Endothelial cell of umbilical vein (primary cell): ENCODE measurements at regions not wholly inside any gene's neighbourhood (a gene's known extent, or its start where the extent isn't known, plus 50 kb on each side); places are given as distances from the start of the nearest gene placed in this dataset.

Experiments
- BruUV-seq: library from RNA; stranded (reverse); fragments of 400-500 nt; replicated peaks from 2 replicates; lab custom pipeline; 2021; lab: Mats Ljungman, UMichigan
- CTCF ChIA-PET: fragments of 300-600, 350-600 bp; sonication (Branson Sonifier 250); formaldehyde crosslinking; loops from one replicate; lab custom pipeline; 2021; ENCODE audit warnings: antibody characterized with exemption, inconsistent platforms; lab: Charles Lee
- POLR2A ChIA-PET: fragments of 300-600, 350-600 bp; sonication (Branson Sonifier 250); formaldehyde crosslinking; loops from one replicate; lab custom pipeline; 2021; ENCODE audit warnings: antibody characterized with exemption, inconsistent platforms; lab: Charles Lee
- DNase-seq: peaks from one replicate; pipeline ENCODE4 v3.0.0-alpha.2; 2011; ENCODE audit warnings: low read depth, low spot score
- FAIRE-seq: peaks from 2 replicates; lab custom pipeline; 2011; peaks lifted over from hg19 to GRCh38; lab: Jason Lieb, UNC
- H2AFZ ChIP-seq: 2 replicates; pipeline ENCODE4 v1.6.0; 2012; ENCODE audit warnings: low read depth, low read length, control low read depth, inconsistent platforms
- H3K27ac ChIP-seq: 2 replicates; pipeline ENCODE4 v1.5.1; 2011; ENCODE audit warnings: low read depth, mild to moderate bottlenecking, control low read depth, low read length, moderate library complexity; ENCODE audit not compliant: insufficient read depth
- H3K27me3 ChIP-seq, 2 experiments: 2 replicates each; pipeline versions ENCODE4 v1.6.0 to v1.6.1; 2011; ENCODE audit warnings: low read length in 2 of 2, mixed read lengths in 1 of 2; ENCODE audit not compliant: control insufficient read depth in 2 of 2, insufficient read depth in 2 of 2
- H3K36me3 ChIP-seq, 2 experiments: 2 replicates in 1 of 2; 3 replicates in 1 of 2; pipeline ENCODE4 v1.5.1; 2011; ENCODE audit warnings: low read length in 2 of 2, mild to moderate bottlenecking in 1 of 2, moderate library complexity in 1 of 2; ENCODE audit not compliant: control insufficient read depth in 2 of 2, insufficient read depth in 2 of 2; ENCODE audit errors: extremely low read depth in 1 of 2
- H3K4me1 ChIP-seq: 3 replicates; pipeline ENCODE4 v1.5.1; 2011; ENCODE audit warnings: mild to moderate bottlenecking, low read length; ENCODE audit not compliant: control insufficient read depth, insufficient read depth; ENCODE audit errors: extremely low read depth
- H3K4me2 ChIP-seq: 2 replicates; pipeline ENCODE4 v1.6.1; 2011; ENCODE audit warnings: low read length, control low read depth, mixed read lengths; ENCODE audit not compliant: insufficient read depth
- H3K4me3 ChIP-seq, 3 experiments: fragments of 200-600 bp in 1 of 3; sonication (generic), shearing (Covaris generic) in 1 of 3; replicated peaks in 1 of 3; 2 replicates each; pipeline ENCODE4 v1.5.1; 2011 to 2016; ENCODE audit warnings: control low read depth in 3 of 3, low read length in 3 of 3, mild to moderate bottlenecking in 2 of 3, inconsistent platforms in 1 of 3, low read depth in 1 of 3, moderate library complexity in 1 of 3; ENCODE audit not compliant: insufficient read depth in 1 of 3
- H3K79me2 ChIP-seq: 2 replicates; pipeline ENCODE4 v1.6.0; 2012; ENCODE audit warnings: low read length, inconsistent platforms; ENCODE audit not compliant: control insufficient read depth, insufficient read depth
- H3K9ac ChIP-seq: replicated peaks from 2 replicates; pipeline ENCODE3; 2011; ENCODE audit warnings: low read length, control low read depth; ENCODE audit not compliant: insufficient read depth; ENCODE audit errors: extremely low read depth
- H3K9me1 ChIP-seq: replicated peaks from 3 replicates; pipeline ENCODE4 v1.6.0; 2011; ENCODE audit warnings: mild to moderate bottlenecking, low read length; ENCODE audit not compliant: control insufficient read depth, insufficient read depth; ENCODE audit errors: extremely low read depth
- H3K9me3 ChIP-seq: replicated peaks from 2 replicates; pipeline ENCODE4 v1.5.1; 2012; ENCODE audit warnings: low read length, inconsistent platforms; ENCODE audit not compliant: control insufficient read depth, insufficient read depth
- H4K20me1 ChIP-seq: replicated peaks from 2 replicates; pipeline ENCODE3; 2011; ENCODE audit warnings: mild to moderate bottlenecking, low read length; ENCODE audit not compliant: control insufficient read depth, insufficient read depth; ENCODE audit errors: extremely low read depth
- EZH2 ChIP-seq: IDR thresholded peaks from 2 replicates; pipeline ENCODE4 v1.6.1; 2012; ENCODE audit warnings: borderline replicate concordance, low read depth, mild to moderate bottlenecking, moderate library complexity, low read length, inconsistent platforms; ENCODE audit not compliant: severe bottlenecking
- FOS ChIP-seq: IDR thresholded peaks from 2 replicates; pipeline ENCODE4 v1.6.1; 2011; ENCODE audit warnings: mild to moderate bottlenecking, low read length, moderate library complexity, borderline replicate concordance; ENCODE audit not compliant: insufficient read depth
- JUN ChIP-seq: IDR thresholded peaks from 2 replicates; pipeline ENCODE4 v1.6.1; 2011; ENCODE audit warnings: borderline replicate concordance, low read depth; ENCODE audit not compliant: insufficient read length, insufficient read depth
- POLR2A ChIP-seq: IDR thresholded peaks from 2 replicates; pipeline ENCODE4 v1.6.1; 2012; ENCODE audit warnings: low read depth, mild to moderate bottlenecking, control low read depth, low read length
- POLR2AphosphoS5 ChIP-seq: IDR thresholded peaks from 2 replicates; pipeline ENCODE4 v1.6.1; 2012; ENCODE audit warnings: low read depth, mild to moderate bottlenecking, control low read depth, low read length, moderate library complexity; ENCODE audit not compliant: insufficient read depth
- dilution Hi-C: fragments of 300-500 bp; cut with MboI; formaldehyde crosslinking; loops from one replicate; pipeline ENCODE4 v1.15.0; 2019; ENCODE audit warnings: low sequenced_read_pairs; ENCODE audit not compliant: extremely low pct_ligation_motif_present
- intact Hi-C: fragments of 100-400 bp; cut with micrococcal nuclease; formaldehyde crosslinking; loops from one replicate; pipeline ENCODE4 v1.10.0; 2022
- TF ChIP-seq, protein P1 (sequence below), 2 donors: IDR thresholded peaks; 1 replicate in 1 of 2; 2 replicates in 1 of 2; pipeline ENCODE4 v1.5.1; 2011; ENCODE audit warnings: low read length in 2 of 2, mild to moderate bottlenecking in 2 of 2, moderate library complexity in 2 of 2, control low read depth in 1 of 2, inconsistent platforms in 1 of 2, low read depth in 1 of 2; ENCODE audit not compliant: insufficient read depth in 1 of 2; ENCODE audit errors: extremely low read depth in 1 of 2

DNA sequence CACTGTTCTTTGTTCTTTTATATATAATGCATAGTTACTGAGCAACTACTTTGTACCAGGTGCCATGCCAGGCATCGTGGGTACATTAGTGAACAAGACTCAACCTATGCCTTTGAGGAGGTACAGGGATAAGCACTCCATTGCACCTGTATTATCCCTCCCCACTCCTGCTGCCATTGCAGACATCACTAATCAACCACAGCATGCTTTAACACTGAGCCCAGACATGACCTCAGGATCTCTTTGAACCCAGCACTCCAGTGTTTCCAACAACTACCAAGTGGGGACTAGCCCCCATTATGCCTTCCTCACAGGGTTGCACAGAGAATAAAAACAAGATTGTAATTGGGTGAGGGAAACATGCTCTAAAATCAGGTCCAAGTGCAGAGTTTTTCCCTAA, 60.5 kb upstream of the COL13A1 start:
- H3K9me1 ChIP-seq = no peaks in the 10 kb centered on the region
- no TSS peak for BruUV-seq
- intact Hi-C loops (no loop called here), dilution Hi-C loops (no loop called here)
- H3K9ac ChIP-seq = no peak overlapping the region
- H3K9me3 ChIP-seq = no peaks in the 10 kb centered on the region
- no peak overlapping the region for H3K4me3 ChIP-seq
- no peaks in the 10 kb centered on the region for H3K79me2 ChIP-seq
- peaks cover 12 to 14% of the 10 kb centered on the region in 2 experiments for H3K27me3 ChIP-seq
- no peaks in the 10 kb centered on the region for H3K36me3 ChIP-seq
- FAIRE-seq (no peak), DNase-seq (no peak)
- H2AFZ ChIP-seq = no peak overlapping the region
- no peaks in the 10 kb centered on the region for H3K4me1 ChIP-seq
- no peaks in the 10 kb centered on the region for H4K20me1 ChIP-seq
- TF ChIP-seq POLR2AphosphoS5 (no peak), POLR2A (no peak), FOS (no peak), JUN (no peak), EZH2 (no peak)
- TF ChIP-seq, protein P1, sequence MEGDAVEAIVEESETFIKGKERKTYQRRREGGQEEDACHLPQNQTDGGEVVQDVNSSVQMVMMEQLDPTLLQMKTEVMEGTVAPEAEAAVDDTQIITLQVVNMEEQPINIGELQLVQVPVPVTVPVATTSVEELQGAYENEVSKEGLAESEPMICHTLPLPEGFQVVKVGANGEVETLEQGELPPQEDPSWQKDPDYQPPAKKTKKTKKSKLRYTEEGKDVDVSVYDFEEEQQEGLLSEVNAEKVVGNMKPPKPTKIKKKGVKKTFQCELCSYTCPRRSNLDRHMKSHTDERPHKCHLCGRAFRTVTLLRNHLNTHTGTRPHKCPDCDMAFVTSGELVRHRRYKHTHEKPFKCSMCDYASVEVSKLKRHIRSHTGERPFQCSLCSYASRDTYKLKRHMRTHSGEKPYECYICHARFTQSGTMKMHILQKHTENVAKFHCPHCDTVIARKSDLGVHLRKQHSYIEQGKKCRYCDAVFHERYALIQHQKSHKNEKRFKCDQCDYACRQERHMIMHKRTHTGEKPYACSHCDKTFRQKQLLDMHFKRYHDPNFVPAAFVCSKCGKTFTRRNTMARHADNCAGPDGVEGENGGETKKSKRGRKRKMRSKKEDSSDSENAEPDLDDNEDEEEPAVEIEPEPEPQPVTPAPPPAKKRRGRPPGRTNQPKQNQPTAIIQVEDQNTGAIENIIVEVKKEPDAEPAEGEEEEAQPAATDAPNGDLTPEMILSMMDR (IDR thresholded peaks at IDR 0.05; ENCODE audit: extremely low read depth in 1 of 2, insufficient read depth in 1 of 2, low read depth in 1 of 2, low read length in 2 of 2) = no peak
- ChIA-PET POLR2A (no interaction called here), CTCF (interaction anchor here (4.1 kb wide), 1 partner anchor 173 kb away, joined by 39 read pairs; no protein-coding TSS in a partner anchor)
- no peak overlapping the region for H3K27ac ChIP-seq
- H3K4me2 ChIP-seq = no peak overlapping the region
